MM.1S (cell line): ENCODE measurements at regions not wholly inside any gene's neighbourhood (a gene's known extent, or its start where the extent isn't known, plus 50 kb on each side); places are given as distances from the start of the nearest gene placed in this dataset.
"Not testable (repeated sequence)": the region's sequence is repeated elsewhere in the genome, so short reads cannot be mapped to it uniquely, and the experiment has no call there.

Experiments
- DNase-seq: peaks from one replicate; pipeline ENCODE4 v3.0.0-alpha.2; 2015
- H2AFZ ChIP-seq: fragments of 300-600 bp; sonication (generic); 2 replicates; pipeline ENCODE4 v1.6.0; 2016; ENCODE audit warnings: antibody characterized with exemption, low read length
- H3F3A ChIP-seq: fragments of 300-600 bp; sonication (generic); 2 replicates; pipeline ENCODE4 v1.6.1; 2016; ENCODE audit warnings: mild to moderate bottlenecking, antibody characterized with exemption, low read length, moderate library complexity, mixed read lengths; ENCODE audit not compliant: insufficient read depth
- H3K27ac ChIP-seq: fragments of 300-600 bp; sonication (generic); 2 replicates; pipeline ENCODE4 v1.5.1; 2016; ENCODE audit warnings: mild to moderate bottlenecking, low read length
- H3K27me3 ChIP-seq: fragments of 300-600 bp; sonication (generic); replicated peaks from 2 replicates; pipeline ENCODE4 v1.6.0; 2016; ENCODE audit warnings: low read length; ENCODE audit not compliant: insufficient read depth
- H3K36me3 ChIP-seq: fragments of 300-600 bp; sonication (generic); replicated peaks from 2 replicates; pipeline ENCODE4 v1.6.1; 2016; ENCODE audit warnings: mild to moderate bottlenecking, low read length, mixed read lengths; ENCODE audit not compliant: insufficient read depth
- H3K4me1 ChIP-seq: fragments of 300-600 bp; sonication (generic); 2 replicates; pipeline ENCODE4 v1.6.1; 2016; ENCODE audit warnings: low read length, mixed read lengths
- H3K4me2 ChIP-seq: fragments of 300-600 bp; sonication (generic); 2 replicates; pipeline ENCODE4 v1.6.0; 2016; ENCODE audit warnings: low read depth, low read length
- H3K4me3 ChIP-seq: fragments of 300-600 bp; sonication (generic); 2 replicates; pipeline ENCODE4 v1.5.1; 2016; ENCODE audit warnings: low read length, mixed read lengths
- H3K79me2 ChIP-seq: fragments of 300-600 bp; sonication (generic); 2 replicates; pipeline ENCODE4 v1.6.1; 2016; ENCODE audit warnings: mixed run types, low read length, mixed read lengths
- H3K9ac ChIP-seq: fragments of 300-600 bp; sonication (generic); 2 replicates; pipeline ENCODE4 v1.6.1; 2016; ENCODE audit warnings: low read length, mixed read lengths
- H3K9me2 ChIP-seq: fragments of 300-600 bp; sonication (generic); replicated peaks from 2 replicates; pipeline ENCODE4 v1.6.1; 2016; ENCODE audit warnings: mild to moderate bottlenecking, low read length, mixed read lengths; ENCODE audit not compliant: insufficient read depth
- H3K9me3 ChIP-seq: fragments of 300-600 bp; sonication (generic); replicated peaks from 2 replicates; pipeline ENCODE4 v1.6.1; 2016; ENCODE audit warnings: mild to moderate bottlenecking, low read length, mixed read lengths; ENCODE audit not compliant: insufficient read depth
- H4K20me1 ChIP-seq: fragments of 300-600 bp; sonication (generic); 2 replicates; pipeline ENCODE4 v1.6.1; 2016; ENCODE audit warnings: mild to moderate bottlenecking, low read length, moderate library complexity, mixed read lengths; ENCODE audit not compliant: insufficient read depth
- EZH2 ChIP-seq: fragments of 300-600 bp; sonication (generic); optimal IDR thresholded peaks from 2 replicates; pipeline ENCODE3; 2017; ENCODE audit warnings: low read depth, mild to moderate bottlenecking, antibody characterized with exemption, low read length, mixed read lengths
- EZH2phosphoT487 ChIP-seq: fragments of 300-600 bp; sonication (generic); IDR thresholded peaks from 2 replicates; pipeline ENCODE4 v1.6.1; 2018; ENCODE audit warnings: antibody characterized with exemption, low read length
- TF ChIP-seq, protein P1 (sequence below): fragments of 300-600 bp; sonication (generic); IDR thresholded peaks from 2 replicates; pipeline ENCODE4 v1.5.1; 2016; ENCODE audit warnings: antibody characterized with exemption, low read length, mixed read lengths

DNA sequence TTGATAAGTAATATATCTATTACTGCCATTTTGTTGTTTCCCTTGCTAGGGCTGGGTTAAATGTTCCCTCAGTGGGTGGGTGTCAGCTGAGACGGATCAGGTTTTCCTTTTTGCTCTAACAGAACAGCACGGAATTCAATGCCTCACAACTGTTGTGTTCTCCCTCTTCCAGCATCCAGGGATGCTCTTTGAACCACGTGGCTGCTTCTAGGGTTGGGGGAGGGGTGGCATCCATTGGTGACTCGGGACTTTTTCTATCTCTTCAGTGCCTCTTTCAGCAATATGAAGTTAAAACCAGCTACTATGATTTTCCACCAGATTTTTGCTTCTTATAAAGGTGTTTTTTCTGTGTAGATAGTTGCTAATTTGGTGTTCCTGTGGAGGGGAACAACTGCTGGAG, 884.9 kb upstream of the FOXG1 start:
- Histone ChIP-seq H3K27ac (no peak overlapping the region), H3K4me3 (no peak overlapping the region), H4K20me1 (no peaks in the 10 kb centered on the region), H3K27me3 (no peaks in the 10 kb centered on the region), H3K9me3 (no peaks in the 10 kb centered on the region), H2AFZ (no peak overlapping the region), H3K4me1 (no peaks in the 10 kb centered on the region), H3F3A (no peaks in the 10 kb centered on the region), H3K36me3 (no peaks in the 10 kb centered on the region), H3K4me2 (no peak overlapping the region), H3K79me2 (no peaks in the 10 kb centered on the region), H3K9ac (no peak overlapping the region), H3K9me2 (no peaks in the 10 kb centered on the region)
- TF ChIP-seq, protein P1, sequence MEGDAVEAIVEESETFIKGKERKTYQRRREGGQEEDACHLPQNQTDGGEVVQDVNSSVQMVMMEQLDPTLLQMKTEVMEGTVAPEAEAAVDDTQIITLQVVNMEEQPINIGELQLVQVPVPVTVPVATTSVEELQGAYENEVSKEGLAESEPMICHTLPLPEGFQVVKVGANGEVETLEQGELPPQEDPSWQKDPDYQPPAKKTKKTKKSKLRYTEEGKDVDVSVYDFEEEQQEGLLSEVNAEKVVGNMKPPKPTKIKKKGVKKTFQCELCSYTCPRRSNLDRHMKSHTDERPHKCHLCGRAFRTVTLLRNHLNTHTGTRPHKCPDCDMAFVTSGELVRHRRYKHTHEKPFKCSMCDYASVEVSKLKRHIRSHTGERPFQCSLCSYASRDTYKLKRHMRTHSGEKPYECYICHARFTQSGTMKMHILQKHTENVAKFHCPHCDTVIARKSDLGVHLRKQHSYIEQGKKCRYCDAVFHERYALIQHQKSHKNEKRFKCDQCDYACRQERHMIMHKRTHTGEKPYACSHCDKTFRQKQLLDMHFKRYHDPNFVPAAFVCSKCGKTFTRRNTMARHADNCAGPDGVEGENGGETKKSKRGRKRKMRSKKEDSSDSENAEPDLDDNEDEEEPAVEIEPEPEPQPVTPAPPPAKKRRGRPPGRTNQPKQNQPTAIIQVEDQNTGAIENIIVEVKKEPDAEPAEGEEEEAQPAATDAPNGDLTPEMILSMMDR, result no peak
- no peak for TF ChIP-seq EZH2phosphoT487
- no peak for TF ChIP-seq EZH2
- DNase-seq, result no peak

DNA sequence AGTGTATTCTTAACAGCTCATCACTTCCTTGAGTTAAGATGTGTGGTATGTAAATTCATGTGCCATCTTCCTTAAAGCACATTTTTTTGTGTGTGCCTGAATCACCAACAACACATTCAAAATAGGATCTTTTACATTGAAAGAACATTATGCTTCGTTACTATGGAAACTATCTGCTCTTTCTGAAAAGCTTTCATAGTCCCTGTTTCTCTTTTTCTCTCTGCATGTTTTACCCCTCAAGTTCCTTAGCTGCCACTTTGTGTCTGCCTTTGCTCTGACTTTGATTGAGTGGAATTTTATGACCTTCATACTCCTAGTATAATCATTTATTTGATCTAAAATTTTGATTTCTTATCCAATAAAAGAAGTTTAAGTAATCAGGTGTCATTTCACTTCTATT, 880.3 kb upstream of the FOXG1 start:
- Histone ChIP-seq H3K79me2 (no peaks in the 10 kb centered on the region), H3K27me3 (no peaks in the 10 kb centered on the region), H3K4me2 (no peak overlapping the region), H3K27ac (no peak overlapping the region), H3K4me3 (no peak overlapping the region), H3K36me3 (no peaks in the 10 kb centered on the region), H3K9me3 (no peaks in the 10 kb centered on the region), H2AFZ (no peak overlapping the region), H3K9ac (no peak overlapping the region), H3F3A (no peaks in the 10 kb centered on the region), H4K20me1 (no peaks in the 10 kb centered on the region), H3K9me2 (no peaks in the 10 kb centered on the region), H3K4me1 (0 out of 2 replicates have a peak, but pooled peaks cover 3% of the 10 kb centered on the region)
- DNase-seq, result no peak
- TF ChIP-seq, protein P1, result no peak
- no peak for TF ChIP-seq EZH2
- TF ChIP-seq EZH2phosphoT487, result no peak

DNA sequence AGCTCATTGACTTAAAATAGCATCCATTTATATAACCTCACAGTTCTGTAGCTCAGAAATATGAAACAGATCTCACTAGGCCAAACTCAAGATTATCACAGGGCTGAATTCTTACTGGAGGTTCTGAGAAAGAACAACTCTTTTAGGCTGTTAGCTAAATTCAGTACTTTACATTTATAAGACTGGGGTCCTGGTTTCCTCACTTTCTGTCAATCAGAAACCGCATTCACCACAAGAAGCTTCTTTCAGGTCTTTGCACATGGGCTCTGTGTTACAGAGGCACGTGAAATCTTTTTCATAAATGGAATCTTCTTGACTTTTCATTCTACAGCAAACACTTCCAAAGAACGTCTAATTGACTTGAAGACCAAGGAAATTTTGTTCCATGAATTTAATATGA, 876.3 kb upstream of the FOXG1 start:
- H3K36me3 ChIP-seq, result no peaks in the 10 kb centered on the region
- no peak overlapping the region for H3K9ac ChIP-seq
- no peaks in the 10 kb centered on the region for H3F3A ChIP-seq
- H3K4me3 ChIP-seq, result no peak overlapping the region
- H3K9me3 ChIP-seq, result no peaks in the 10 kb centered on the region
- H2AFZ ChIP-seq, result no peak overlapping the region
- H4K20me1 ChIP-seq, result no peaks in the 10 kb centered on the region
- H3K9me2 ChIP-seq, result no peaks in the 10 kb centered on the region
- H3K27ac ChIP-seq, result no peak overlapping the region
- no peak overlapping the region for H3K4me2 ChIP-seq
- H3K27me3 ChIP-seq, result no peaks in the 10 kb centered on the region
- TF ChIP-seq, protein P1, result no peak
- no peak for TF ChIP-seq EZH2phosphoT487
- TF ChIP-seq EZH2, result no peak
- DNase-seq, result peak; percentile 61
- no peaks in the 10 kb centered on the region for H3K79me2 ChIP-seq
- H3K4me1 ChIP-seq, result 0 out of 2 replicates have a peak, but pooled peaks cover 3% of the 10 kb centered on the region

DNA sequence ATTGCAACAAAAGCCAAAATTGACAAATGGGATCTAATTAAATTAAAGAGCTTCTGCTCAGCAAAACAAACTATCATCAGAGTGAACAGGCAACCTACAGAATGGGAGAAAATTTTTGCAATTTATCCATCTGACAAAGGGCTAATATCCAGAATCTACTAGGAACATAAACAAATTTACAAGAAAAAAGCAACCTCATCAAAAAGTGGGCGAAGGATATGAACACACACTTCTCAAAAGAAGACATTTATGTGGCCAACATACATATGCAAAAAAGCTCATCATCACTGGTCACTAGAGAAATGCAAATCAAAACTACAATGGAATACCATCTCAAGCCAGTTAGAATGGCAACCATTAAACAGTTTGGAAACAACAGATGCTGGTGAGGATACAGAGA, 858.1 kb upstream of the FOXG1 start:
- H3K27me3 ChIP-seq, H4K20me1 ChIP-seq, H3K27ac ChIP-seq, H3K4me1 ChIP-seq, H3K4me3 ChIP-seq, H2AFZ ChIP-seq, H3K9me3 ChIP-seq, DNase-seq, H3K9me2 ChIP-seq, H3K9ac ChIP-seq, H3K36me3 ChIP-seq, H3F3A ChIP-seq, H3K79me2 ChIP-seq, H3K4me2 ChIP-seq: not testable (repeated sequence)
